ENCODE measurements at regions not wholly inside any gene's neighbourhood (a gene's known extent, or its start where the extent isn't known, plus 50 kb on each side); places are given as distances from the start of the nearest gene placed in this dataset.

GRCh38 chr17:11077673-11078072 lies 163.3 kb upstream of the SHISA6 start:
- TF ChIP-seq ATF3 (IDR thresholded peaks at IDR 0.05): no peak
- TF ChIP-seq RAD21 (IDR thresholded peaks at IDR 0.05): no peak
- no peak for TF ChIP-seq EGR1 (IDR thresholded peaks at IDR 0.05; ENCODE audit: low read depth in 2 of 2)
- no peak for TF ChIP-seq TAF1 (conservative IDR thresholded peaks at IDR 0.05)
- no peak for TF ChIP-seq CTCF (IDR thresholded peaks at IDR 0.05; ENCODE audit: low read depth, low read length, missing input control)
- no peak for TF ChIP-seq JUND (IDR thresholded peaks at IDR 0.05)
- TF ChIP-seq YY1 (IDR thresholded peaks at IDR 0.05): no peak
- TF ChIP-seq FOXA1 (IDR thresholded peaks at IDR 0.05): no peak
- no peak for TF ChIP-seq ZBTB33 (IDR thresholded peaks at IDR 0.05)
- no peak for TF ChIP-seq GABPA (IDR thresholded peaks at IDR 0.05 in 1 of 2, conservative IDR thresholded peaks at IDR 0.05 in 1 of 2)
- TF ChIP-seq FOXA2 (IDR thresholded peaks at IDR 0.05): no peak
- no peak for TF ChIP-seq RXRA (IDR thresholded peaks at IDR 0.05)
- TF ChIP-seq MAX (IDR thresholded peaks at IDR 0.05): no peak
- no peak for TF ChIP-seq NR2F2 (IDR thresholded peaks at IDR 0.05)
- 82% methylated on average over 1 of the region's 1 CpG for WGBS

GRCh38 chr17:11074451-11074850 lies 166.6 kb upstream of the SHISA6 start:
- H3K4me1 ChIP-seq (ENCODE audit: control insufficient read depth in 4 of 4, insufficient read depth in 4 of 4, low read length in 3 of 4): no peaks in the 10 kb centered on the region
- DNase-seq (ENCODE audit: low spot score): no peak
- WGBS: 49% methylated on average over 2 of the region's 2 CpGs

More at GRCh38 chr17:11077673-11078072, 163.3 kb upstream of the SHISA6 start:
- no peak for DNase-seq (ENCODE audit: low spot score)
- Histone ChIP-seq H3K9ac (ENCODE audit: low read depth in 1 of 2, low read length in 2 of 2) (no peak overlapping the region), H3K27me3 (ENCODE audit: control insufficient read depth in 4 of 4, insufficient read depth in 4 of 4, low read length in 3 of 4) (peaks cover 0 to 2% (median 0%) of the 10 kb centered on the region in 4 donors), H3K9me3 (ENCODE audit: control insufficient read depth in 4 of 4, low read length in 3 of 4) (no peaks in the 10 kb centered on the region), H3K27ac (ENCODE audit: low read depth in 1 of 2, low read length in 2 of 2) (no peak overlapping the region), H3K36me3 (ENCODE audit: control insufficient read depth in 4 of 4, insufficient read depth in 3 of 4, low read depth in 1 of 4, low read length in 3 of 4) (no peaks in the 10 kb centered on the region), H3K4me3 (ENCODE audit: low read depth in 1 of 3, low read length in 3 of 3) (no peak overlapping the region), H3K4me1 (ENCODE audit: control insufficient read depth in 4 of 4, insufficient read depth in 4 of 4, low read length in 3 of 4) (no peaks in the 10 kb centered on the region)

More at GRCh38 chr17:11074451-11074850, 166.6 kb upstream of the SHISA6 start:
- Histone ChIP-seq H3K9me3 (ENCODE audit: control insufficient read depth in 4 of 4, low read length in 3 of 4) (peaks cover 0 to 5% (median 2%) of the 10 kb centered on the region in 4 donors), H3K36me3 (ENCODE audit: control insufficient read depth in 4 of 4, insufficient read depth in 3 of 4, low read depth in 1 of 4, low read length in 3 of 4) (no peaks in the 10 kb centered on the region), H3K27me3 (ENCODE audit: control insufficient read depth in 4 of 4, insufficient read depth in 4 of 4, low read length in 3 of 4) (peaks cover 0 to 4% (median 0%) of the 10 kb centered on the region in 4 donors), H3K9ac (ENCODE audit: low read depth in 1 of 2, low read length in 2 of 2) (no peak overlapping the region), H3K27ac (ENCODE audit: low read depth in 1 of 2, low read length in 2 of 2) (no peak overlapping the region), H3K4me3 (ENCODE audit: low read depth in 1 of 3, low read length in 3 of 3) (no peak overlapping the region)
- no peak for TF ChIP-seq EGR1 (IDR thresholded peaks at IDR 0.05; ENCODE audit: low read depth in 2 of 2)
- no peak for TF ChIP-seq FOXA1 (IDR thresholded peaks at IDR 0.05)
- no peak for TF ChIP-seq HNF4G (IDR thresholded peaks at IDR 0.05)
- no peak for TF ChIP-seq REST (IDR thresholded peaks at IDR 0.05)
- no peak for TF ChIP-seq NR2F2 (IDR thresholded peaks at IDR 0.05)
- TF ChIP-seq RXRA (IDR thresholded peaks at IDR 0.05): no peak
- TF ChIP-seq GABPA (IDR thresholded peaks at IDR 0.05 in 1 of 2, conservative IDR thresholded peaks at IDR 0.05 in 1 of 2): no peak
- no peak for TF ChIP-seq MAX (IDR thresholded peaks at IDR 0.05)
- no peak for TF ChIP-seq JUND (IDR thresholded peaks at IDR 0.05)
- no peak for TF ChIP-seq ATF3 (IDR thresholded peaks at IDR 0.05)
- no peak for TF ChIP-seq CTCF (IDR thresholded peaks at IDR 0.05; ENCODE audit: low read depth, low read length, missing input control)
- no peak for TF ChIP-seq SP1 (IDR thresholded peaks at IDR 0.05)
- no peak for TF ChIP-seq RAD21 (IDR thresholded peaks at IDR 0.05)
- TF ChIP-seq HNF4A (conservative IDR thresholded peaks at IDR 0.05): no peak
- no peak for TF ChIP-seq TAF1 (conservative IDR thresholded peaks at IDR 0.05)
- TF ChIP-seq ZBTB33 (IDR thresholded peaks at IDR 0.05): no peak
- TF ChIP-seq FOXA2 (IDR thresholded peaks at IDR 0.05): no peak
